Sigmoid colon (tissue), 3 donors: ENCODE measurements at regions not wholly inside any gene's neighbourhood (a gene's known extent, or its start where the extent isn't known, plus 50 kb on each side); places are given as distances from the start of the nearest gene placed in this dataset.

Experiments
- POLR2A ChIP-seq, 2 donors: fragments of 450-650 bp; IDR thresholded peaks; one replicate each; pipeline ENCODE4 v1.6.1; 2016; ENCODE audit warnings: antibody characterized with exemption in 2 of 2, mild to moderate bottlenecking in 2 of 2, moderate library complexity in 2 of 2
- TF ChIP-seq, protein P1 (sequence below), 4 experiments: fragments of 450-650 bp in 3 of 4; fragments of 200-600 bp in 1 of 4; IDR thresholded peaks; one replicate each; pipeline ENCODE4 v1.5.1; 2016 to 2019; ENCODE audit warnings: antibody characterized with exemption in 4 of 4, mild to moderate bottlenecking in 3 of 4, moderate library complexity in 2 of 4

DNA sequence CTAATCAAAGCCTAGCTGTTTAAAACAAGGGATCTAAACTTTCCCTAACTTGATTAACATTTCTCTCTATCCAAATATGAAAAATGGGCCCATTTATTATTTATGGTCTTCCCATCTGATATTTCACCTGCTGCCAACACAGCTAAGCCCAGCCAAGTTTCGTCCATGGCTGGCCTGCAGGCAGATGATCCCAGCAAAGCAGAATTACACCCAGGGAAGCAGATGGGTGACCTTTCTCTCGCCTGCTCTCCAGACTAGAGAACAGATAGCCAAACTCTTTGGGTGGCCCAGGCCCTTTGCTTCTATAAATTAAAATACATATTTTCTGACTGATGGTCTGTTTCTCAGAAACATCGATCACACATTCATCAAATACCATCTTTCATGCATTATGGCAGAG lies 1038.8 kb downstream of the AGBL1 start:
- no peak for TF ChIP-seq POLR2A (IDR thresholded peaks at IDR 0.05)
- TF ChIP-seq, protein P1, sequence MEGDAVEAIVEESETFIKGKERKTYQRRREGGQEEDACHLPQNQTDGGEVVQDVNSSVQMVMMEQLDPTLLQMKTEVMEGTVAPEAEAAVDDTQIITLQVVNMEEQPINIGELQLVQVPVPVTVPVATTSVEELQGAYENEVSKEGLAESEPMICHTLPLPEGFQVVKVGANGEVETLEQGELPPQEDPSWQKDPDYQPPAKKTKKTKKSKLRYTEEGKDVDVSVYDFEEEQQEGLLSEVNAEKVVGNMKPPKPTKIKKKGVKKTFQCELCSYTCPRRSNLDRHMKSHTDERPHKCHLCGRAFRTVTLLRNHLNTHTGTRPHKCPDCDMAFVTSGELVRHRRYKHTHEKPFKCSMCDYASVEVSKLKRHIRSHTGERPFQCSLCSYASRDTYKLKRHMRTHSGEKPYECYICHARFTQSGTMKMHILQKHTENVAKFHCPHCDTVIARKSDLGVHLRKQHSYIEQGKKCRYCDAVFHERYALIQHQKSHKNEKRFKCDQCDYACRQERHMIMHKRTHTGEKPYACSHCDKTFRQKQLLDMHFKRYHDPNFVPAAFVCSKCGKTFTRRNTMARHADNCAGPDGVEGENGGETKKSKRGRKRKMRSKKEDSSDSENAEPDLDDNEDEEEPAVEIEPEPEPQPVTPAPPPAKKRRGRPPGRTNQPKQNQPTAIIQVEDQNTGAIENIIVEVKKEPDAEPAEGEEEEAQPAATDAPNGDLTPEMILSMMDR (IDR thresholded peaks at IDR 0.05) = no peak
